ENCODE measurements at regions not wholly inside any gene's neighbourhood (a gene's known extent, or its start where the extent isn't known, plus 50 kb on each side); places are given as distances from the start of the nearest gene placed in this dataset.

GRCh38 chr9:86449246-86449645 lies 95.0 kb upstream of the TUT7 start:
- no peak for TF ChIP-seq CTCF (CRISPR knock-in tag; IDR thresholded peaks at IDR 0.05)
- TF ChIP-seq TAF1 (CRISPR knock-in tag; IDR thresholded peaks at IDR 0.05), result no peak
- TF ChIP-seq FOXO1 (CRISPR knock-in tag; IDR thresholded peaks at IDR 0.05), result no peak
- TF ChIP-seq MAX (IDR thresholded peaks at IDR 0.05), result no peak
- no peak for TF ChIP-seq HIC2 (CRISPR knock-in tag; IDR thresholded peaks at IDR 0.05; ENCODE audit: low read depth)
- TF ChIP-seq ZNF704 (CRISPR knock-in tag; IDR thresholded peaks at IDR 0.05; ENCODE audit: borderline replicate concordance), result no peak
- TF ChIP-seq HNF1A (IDR thresholded peaks at IDR 0.05; ENCODE audit: low read depth), result no peak
- TF ChIP-seq HNF1A (CRISPR knock-in tag; IDR thresholded peaks at IDR 0.05; ENCODE audit: borderline replicate concordance), result no peak

All from HepG2 (cell line).